ENCODE measurements at regions not wholly inside any gene's neighbourhood (a gene's known extent, or its start where the extent isn't known, plus 50 kb on each side); places are given as distances from the start of the nearest gene placed in this dataset.

- TF ChIP-seq ARNTL (CRISPR knock-in tag; IDR thresholded peaks at IDR 0.05; ENCODE audit: borderline replicate concordance, low read depth) (no peak), PATZ1 (CRISPR knock-in tag; IDR thresholded peaks at IDR 0.05; ENCODE audit: borderline replicate concordance) (no peak), TOX (CRISPR knock-in tag; IDR thresholded peaks at IDR 0.05; ENCODE audit: borderline replicate concordance) (no peak), TCF4 (CRISPR knock-in tag; IDR thresholded peaks at IDR 0.05; ENCODE audit: borderline replicate concordance) (no peak), ZFP3 (CRISPR knock-in tag; IDR thresholded peaks at IDR 0.05) (no peak), SNAI2 (CRISPR knock-in tag; IDR thresholded peaks at IDR 0.05) (no peak), CREB5 (CRISPR knock-in tag; IDR thresholded peaks at IDR 0.05; ENCODE audit: low read depth) (no peak), PPARA (CRISPR knock-in tag; IDR thresholded peaks at IDR 0.05; ENCODE audit: borderline replicate concordance) (no peak), CSDC2 (CRISPR knock-in tag; IDR thresholded peaks at IDR 0.05) (no peak), BACH2 (CRISPR knock-in tag; IDR thresholded peaks at IDR 0.05; ENCODE audit: borderline replicate concordance) (no peak), ZNF565 (CRISPR knock-in tag; conservative IDR thresholded peaks at IDR 0.05; ENCODE audit: low read depth) (no peak), ZNF8 (CRISPR knock-in tag; IDR thresholded peaks at IDR 0.05) (no peak), TSHZ2 (CRISPR knock-in tag; IDR thresholded peaks at IDR 0.05) (no peak)
Measured at GRCh38 chr11:134486106-134486505, 74.1 kb upstream of the B3GAT1 start.
